GM12865 (cell line): ENCODE measurements at regions not wholly inside any gene's neighbourhood (a gene's known extent, or its start where the extent isn't known, plus 50 kb on each side); places are given as distances from the start of the nearest gene placed in this dataset.

Source experiments
- DNase-seq: peaks from one replicate; pipeline ENCODE4 v3.0.0; 2010; ENCODE audit warnings: low read depth
- H3K4me3 ChIP-seq: 2 replicates; pipeline ENCODE4 v1.5.1; 2011; ENCODE audit warnings: mild to moderate bottlenecking, low read depth, low read length, control low read depth
- TF ChIP-seq, protein P1 (sequence below): IDR thresholded peaks from 2 replicates; pipeline ENCODE4 v1.5.1; 2011; ENCODE audit warnings: low read length, control low read depth, low read depth, inconsistent platforms; ENCODE audit not compliant: insufficient read depth; ENCODE audit errors: missing control alignments

DNA sequence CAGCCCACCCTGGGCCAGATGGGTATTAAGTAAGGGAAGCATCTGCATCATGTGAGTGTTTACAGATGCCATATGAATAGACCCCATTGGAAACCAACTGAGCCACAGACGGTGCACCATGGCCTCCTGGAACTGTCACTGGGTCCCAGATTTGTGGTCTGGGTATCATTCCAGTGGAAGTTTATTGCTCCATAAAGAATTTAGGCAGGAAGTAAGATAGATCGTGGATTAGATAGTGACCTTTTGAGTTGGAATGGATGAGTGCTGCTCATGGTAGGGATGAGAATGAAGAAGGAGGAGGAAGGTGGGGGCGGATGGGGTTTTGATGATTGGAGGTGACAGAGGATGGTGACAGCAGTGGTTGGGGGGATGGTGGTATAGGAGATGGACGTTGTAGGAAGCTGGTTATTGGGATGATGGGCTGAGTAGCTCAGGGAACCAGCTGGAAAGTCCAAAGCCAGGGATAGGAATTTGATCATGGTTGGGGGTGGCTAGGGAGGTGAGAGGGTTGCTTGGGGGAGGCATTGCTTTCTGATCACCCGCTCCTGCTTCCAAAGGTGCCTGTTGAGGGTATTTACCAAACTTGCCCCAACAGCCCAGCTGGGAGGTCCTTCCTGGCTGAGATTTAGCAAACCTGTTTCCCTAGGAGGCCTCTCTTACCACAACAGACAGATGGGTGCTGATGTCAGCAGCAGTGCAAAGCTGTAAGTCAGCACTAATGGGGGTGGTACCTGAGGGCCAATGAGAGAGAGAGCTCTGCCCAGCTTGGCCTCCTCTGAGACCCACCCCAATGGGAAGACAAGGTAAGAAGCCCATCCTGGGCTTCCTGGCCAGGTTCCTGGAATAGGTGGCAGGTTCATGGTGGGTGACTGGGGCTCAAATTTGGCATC, 78.0 kb downstream of the VEGFA start:
- no peak for DNase-seq
- TF ChIP-seq, protein P1, sequence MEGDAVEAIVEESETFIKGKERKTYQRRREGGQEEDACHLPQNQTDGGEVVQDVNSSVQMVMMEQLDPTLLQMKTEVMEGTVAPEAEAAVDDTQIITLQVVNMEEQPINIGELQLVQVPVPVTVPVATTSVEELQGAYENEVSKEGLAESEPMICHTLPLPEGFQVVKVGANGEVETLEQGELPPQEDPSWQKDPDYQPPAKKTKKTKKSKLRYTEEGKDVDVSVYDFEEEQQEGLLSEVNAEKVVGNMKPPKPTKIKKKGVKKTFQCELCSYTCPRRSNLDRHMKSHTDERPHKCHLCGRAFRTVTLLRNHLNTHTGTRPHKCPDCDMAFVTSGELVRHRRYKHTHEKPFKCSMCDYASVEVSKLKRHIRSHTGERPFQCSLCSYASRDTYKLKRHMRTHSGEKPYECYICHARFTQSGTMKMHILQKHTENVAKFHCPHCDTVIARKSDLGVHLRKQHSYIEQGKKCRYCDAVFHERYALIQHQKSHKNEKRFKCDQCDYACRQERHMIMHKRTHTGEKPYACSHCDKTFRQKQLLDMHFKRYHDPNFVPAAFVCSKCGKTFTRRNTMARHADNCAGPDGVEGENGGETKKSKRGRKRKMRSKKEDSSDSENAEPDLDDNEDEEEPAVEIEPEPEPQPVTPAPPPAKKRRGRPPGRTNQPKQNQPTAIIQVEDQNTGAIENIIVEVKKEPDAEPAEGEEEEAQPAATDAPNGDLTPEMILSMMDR, result no peak
- no peak overlapping the region for H3K4me3 ChIP-seq

DNA sequence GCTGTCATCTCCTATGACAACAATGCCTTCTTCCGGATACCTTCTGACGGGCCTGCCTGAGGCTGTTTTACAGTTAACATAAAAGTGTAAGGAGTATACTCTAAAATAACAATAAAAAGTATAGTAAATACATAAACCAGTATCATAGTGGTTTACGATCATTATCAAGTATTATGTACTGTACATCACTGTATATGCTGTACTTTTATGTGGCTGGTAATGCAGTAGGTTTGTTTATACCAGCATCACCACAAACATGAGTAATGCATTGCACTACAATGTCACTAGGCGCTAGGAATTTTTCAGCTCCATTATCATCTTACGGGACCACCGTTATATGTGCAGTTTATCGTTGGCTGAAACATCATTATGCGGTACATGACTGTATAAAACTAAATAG, 76.5 kb downstream of the VEGFA start:
- no peak overlapping the region for H3K4me3 ChIP-seq
- TF ChIP-seq, protein P1, result no peak
- DNase-seq, result no peak

DNA sequence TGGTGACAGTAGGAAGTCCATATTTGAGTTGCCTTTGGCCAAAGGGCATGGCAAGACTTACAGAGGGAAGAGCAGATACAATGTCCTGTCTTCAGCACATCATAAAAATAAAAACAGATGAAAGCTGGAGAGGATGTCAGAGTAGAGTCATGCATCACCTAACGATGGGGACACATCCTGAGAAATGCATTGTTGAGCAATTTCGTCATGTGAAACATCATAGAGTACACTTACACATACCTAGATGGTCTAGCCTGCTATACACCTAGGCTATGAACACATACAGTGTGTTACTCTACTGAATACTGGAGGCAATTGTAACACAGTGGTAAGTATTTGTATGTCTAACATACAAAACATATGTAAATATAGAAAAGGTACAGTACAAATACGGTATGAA, 75.6 kb downstream of the VEGFA start:
- H3K4me3 ChIP-seq, result no peak overlapping the region
- DNase-seq, result no peak
- TF ChIP-seq, protein P1, result no peak

DNA sequence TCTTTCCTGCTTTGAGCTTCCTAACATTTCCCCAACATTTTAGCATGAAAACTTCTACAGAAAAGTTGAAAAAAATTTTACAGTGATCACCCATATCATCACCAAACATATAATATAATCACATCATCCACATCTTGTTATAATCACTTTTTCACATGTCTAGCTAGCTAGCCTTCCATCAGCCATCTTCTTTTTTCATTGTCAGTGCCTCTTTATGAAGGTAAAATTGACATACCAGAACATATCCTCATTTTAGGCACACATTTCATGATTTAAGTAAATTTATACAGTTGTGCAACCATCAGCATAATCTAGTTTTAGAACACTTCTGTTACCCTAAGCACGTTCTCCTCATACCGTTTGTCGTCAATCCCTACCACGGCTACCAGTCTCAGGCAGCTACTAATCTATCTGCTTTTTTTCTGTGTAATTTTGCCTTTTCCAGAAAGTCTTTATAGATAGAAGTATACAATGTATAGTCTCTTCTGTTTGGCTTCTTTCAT, 73.7 kb downstream of the VEGFA start:
- TF ChIP-seq, protein P1, result no peak
- DNase-seq, result no peak

DNA sequence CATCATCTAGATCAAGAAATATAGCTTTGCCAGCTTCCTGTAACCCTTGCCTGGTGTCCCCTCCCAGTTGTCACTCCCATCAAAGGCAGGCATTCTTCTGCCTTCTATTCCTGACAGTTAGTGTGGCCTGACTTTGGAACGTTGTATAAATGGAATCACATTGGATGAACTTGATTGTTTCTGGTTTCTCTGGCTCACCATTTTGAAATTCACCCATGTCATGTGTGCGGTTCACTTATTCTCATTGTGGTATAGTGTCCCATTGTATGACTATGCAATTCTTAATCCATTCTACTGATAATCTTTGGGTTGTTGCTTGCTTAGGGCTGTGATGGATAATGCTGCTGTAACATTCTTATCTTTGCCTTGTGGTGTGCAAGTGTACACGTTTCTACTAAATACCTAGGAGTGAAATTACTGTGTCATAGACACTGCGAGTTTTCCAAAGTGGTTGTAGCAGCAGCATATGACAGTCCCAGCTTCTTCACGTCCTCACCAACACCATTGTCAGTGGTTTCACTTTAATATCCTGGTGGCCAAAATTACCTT, 73.2 kb downstream of the VEGFA start:
- no peak overlapping the region for H3K4me3 ChIP-seq
- DNase-seq, result no peak
- TF ChIP-seq, protein P1, result no peak

More for the DNA sequence above, 73.7 kb downstream of the VEGFA start:
- no peak overlapping the region for H3K4me3 ChIP-seq

DNA sequence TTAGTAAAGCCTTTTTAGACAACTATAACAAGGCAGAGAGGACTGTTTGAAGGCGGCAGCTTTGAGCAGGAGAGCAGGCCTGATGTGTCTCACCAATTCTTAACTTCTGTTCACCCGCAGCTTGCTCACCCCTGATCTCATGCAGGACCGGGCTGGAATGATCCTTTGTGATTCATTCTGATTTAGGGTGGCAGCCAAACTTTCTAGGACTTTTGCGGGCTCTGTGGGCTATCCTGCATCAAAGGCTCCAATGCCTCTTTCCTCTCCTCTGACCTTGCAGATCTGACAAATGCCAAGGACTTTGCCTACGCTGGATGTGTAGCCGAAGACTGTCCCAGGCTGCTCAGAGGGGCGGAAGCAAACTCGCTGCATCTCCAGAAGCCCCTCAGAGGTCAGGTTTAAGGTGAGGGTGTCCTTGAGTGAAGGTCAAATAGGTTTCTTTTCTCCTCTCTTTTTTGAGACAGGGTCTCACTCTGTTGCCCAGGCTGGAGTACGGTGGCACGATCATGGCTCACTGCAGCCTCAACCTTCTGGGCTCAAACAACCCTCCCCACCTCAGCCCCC, 72.3 kb downstream of the VEGFA start:
- TF ChIP-seq, protein P1, result no peak
- no peak overlapping the region for H3K4me3 ChIP-seq
- DNase-seq, result no peak
